ENCODE measurements at regions not wholly inside any gene's neighbourhood (a gene's known extent, or its start where the extent isn't known, plus 50 kb on each side); places are given as distances from the start of the nearest gene placed in this dataset.

- DNase-seq (ENCODE audit: low read depth in 2 of 2): no peak
Measured at GRCh38 chrY:19357249-19357648, 387.3 kb downstream of the KDM5D start.

GRCh38 chrY:19356735-19357134 is 387.8 kb downstream of the KDM5D start:
- no peak for DNase-seq (ENCODE audit: low read depth in 2 of 2)

GRCh38 chrY:19354857-19355173 is 389.7 kb downstream of the KDM5D start:
- no peak for DNase-seq (ENCODE audit: low read depth in 2 of 2)

GRCh38 chrY:19354061-19354856 is 390.3 kb downstream of the KDM5D start:
- DNase-seq (ENCODE audit: low read depth in 2 of 2): no peak

- no peak for DNase-seq (ENCODE audit: low read depth in 2 of 2)
Measured at GRCh38 chrY:19351616-19352015, 392.9 kb downstream of the KDM5D start.

GRCh38 chrY:19321701-19322100 is 422.8 kb downstream of the KDM5D start:
- DNase-seq (ENCODE audit: low read depth in 2 of 2): no peak

GRCh38 chrY:19319135-19319534 is 425.4 kb downstream of the KDM5D start:
- DNase-seq (ENCODE audit: low read depth in 2 of 2): no peak

- DNase-seq (ENCODE audit: low read depth in 2 of 2): no peak
Measured at GRCh38 chrY:19317271-19317987, 427.1 kb downstream of the KDM5D start.

GRCh38 chrY:19307627-19308026 is 436.9 kb downstream of the KDM5D start:
- no peak for DNase-seq (ENCODE audit: low read depth in 2 of 2)

- no peak for DNase-seq (ENCODE audit: low read depth in 2 of 2)
Measured at GRCh38 chrY:19303136-19303535, 441.4 kb downstream of the KDM5D start.

GRCh38 chrY:19290925-19291324 is 453.6 kb downstream of the KDM5D start:
- no peak for DNase-seq (ENCODE audit: low read depth in 2 of 2)

- DNase-seq (ENCODE audit: low read depth in 2 of 2): no peak
Measured at GRCh38 chrY:19274076-19274475, 470.4 kb downstream of the KDM5D start.

- DNase-seq (ENCODE audit: low read depth in 2 of 2): no peak
Measured at GRCh38 chrY:19268331-19268730, 476.2 kb downstream of the KDM5D start.

GRCh38 chrY:19265404-19265803 is 479.1 kb downstream of the KDM5D start:
- DNase-seq (ENCODE audit: low read depth in 2 of 2): no peak

- no peak for DNase-seq (ENCODE audit: low read depth in 2 of 2)
Measured at GRCh38 chrY:19262310-19262709, 482.2 kb downstream of the KDM5D start.

- DNase-seq (ENCODE audit: low read depth in 2 of 2): no peak
Measured at GRCh38 chrY:19232276-19232994, 458.9 kb upstream of the HSFY2 start.

- DNase-seq (ENCODE audit: low read depth in 2 of 2): no peak
Measured at GRCh38 chrY:19220784-19221183, 447.2 kb upstream of the HSFY2 start.

- no peak for DNase-seq (ENCODE audit: low read depth in 2 of 2)
Measured at GRCh38 chrY:19208915-19209314, 435.4 kb upstream of the HSFY2 start.

GRCh38 chrY:19207048-19207447 is 433.5 kb upstream of the HSFY2 start:
- no peak for DNase-seq (ENCODE audit: low read depth in 2 of 2)

GRCh38 chrY:19180824-19181223 is 407.3 kb upstream of the HSFY2 start:
- DNase-seq (ENCODE audit: low read depth in 2 of 2): no peak

- DNase-seq (ENCODE audit: low read depth in 2 of 2): no peak
Measured at GRCh38 chrY:19168202-19168565, 394.6 kb upstream of the HSFY2 start.

- DNase-seq (ENCODE audit: low read depth in 2 of 2): no peak
Measured at GRCh38 chrY:19167319-19168201, 394.0 kb upstream of the HSFY2 start.

Measured in fibroblast of skin of left biceps (primary cell).